Liver (tissue), 3 donors: ENCODE measurements at regions not wholly inside any gene's neighbourhood (a gene's known extent, or its start where the extent isn't known, plus 50 kb on each side); places are given as distances from the start of the nearest gene placed in this dataset.

ENCODE experiments used
- ATF3 ChIP-seq: IDR thresholded peaks from 2 replicates; pipeline ENCODE4 v1.6.1; 2016; ENCODE audit warnings: antibody characterized with exemption
- CTCF ChIP-seq: fragments of 150-350 bp; IDR thresholded peaks from 2 replicates; pipeline ENCODE4 v1.5.1; 2017; ENCODE audit warnings: improper control_type of control experiment, low read depth, low read length; ENCODE audit not compliant: missing input control
- EGR1 ChIP-seq, 2 donors: IDR thresholded peaks; 2 replicates each; pipeline ENCODE4 v1.6.1; 2016 to 2018; ENCODE audit warnings: antibody characterized with exemption in 2 of 2, low read depth in 2 of 2
- GABPA ChIP-seq, 2 donors: IDR thresholded peaks in 1 of 2; conservative IDR thresholded peaks in 1 of 2; 2 replicates each; pipeline ENCODE4 v1.6.1; 2016; ENCODE audit warnings: antibody characterized with exemption in 2 of 2, mild to moderate bottlenecking in 1 of 2, moderate library complexity in 1 of 2
- MAX ChIP-seq: IDR thresholded peaks from 2 replicates; pipeline ENCODE4 v1.6.1; 2016; ENCODE audit warnings: antibody characterized with exemption
- NR2F2 ChIP-seq: IDR thresholded peaks from 2 replicates; pipeline ENCODE4 v1.6.1; 2016; ENCODE audit warnings: antibody characterized with exemption
- RAD21 ChIP-seq, 2 donors: IDR thresholded peaks; 2 replicates each; pipeline ENCODE4 v1.6.1; 2016; ENCODE audit warnings: antibody characterized with exemption in 2 of 2, mild to moderate bottlenecking in 2 of 2
- REST ChIP-seq: IDR thresholded peaks from 2 replicates; pipeline ENCODE4 v1.6.1; 2016; ENCODE audit warnings: antibody characterized with exemption, mild to moderate bottlenecking
- RXRA ChIP-seq, 2 donors: IDR thresholded peaks; 2 replicates each; pipeline ENCODE4 v1.6.1; 2017 to 2018; ENCODE audit warnings: antibody characterized with exemption in 2 of 2, mild to moderate bottlenecking in 1 of 2
- SP1 ChIP-seq: IDR thresholded peaks from 2 replicates; pipeline ENCODE4 v1.6.1; 2018; ENCODE audit warnings: antibody characterized with exemption, mild to moderate bottlenecking
- TAF1 ChIP-seq: conservative IDR thresholded peaks from 2 replicates; pipeline ENCODE4 v1.6.1; 2016; ENCODE audit warnings: antibody characterized with exemption, mild to moderate bottlenecking
- YY1 ChIP-seq: IDR thresholded peaks from 2 replicates; pipeline ENCODE4 v1.6.1; 2016; ENCODE audit warnings: antibody characterized with exemption, mild to moderate bottlenecking
- ZBTB33 ChIP-seq: IDR thresholded peaks from 2 replicates; pipeline ENCODE4 v1.6.1; 2016; ENCODE audit warnings: antibody characterized with exemption
- donor health status: healthy.
- donor health status: healthy.

- no peak for TF ChIP-seq CTCF
- TF ChIP-seq REST = no peak
- TF ChIP-seq YY1 = no peak
- no peak for TF ChIP-seq RAD21 (IDR thresholded peaks at IDR 0.05)
- TF ChIP-seq ATF3 = no peak
- TF ChIP-seq GABPA (IDR thresholded peaks at IDR 0.05 in 1 of 2, conservative IDR thresholded peaks at IDR 0.05 in 1 of 2) = no peak
- TF ChIP-seq TAF1 = no peak
- no peak for TF ChIP-seq NR2F2
- TF ChIP-seq EGR1 (IDR thresholded peaks at IDR 0.05; ENCODE audit: low read depth in 2 of 2) = no peak
- no peak for TF ChIP-seq RXRA (IDR thresholded peaks at IDR 0.05)
- no peak for TF ChIP-seq ZBTB33
- no peak for TF ChIP-seq MAX
- no peak for TF ChIP-seq SP1
Observed at GRCh38 chr6:135108692-135109091, 54.1 kb upstream of the HBS1L start.
